GM23248 (cell line): ENCODE measurements at regions not wholly inside any gene's neighbourhood (a gene's known extent, or its start where the extent isn't known, plus 50 kb on each side); places are given as distances from the start of the nearest gene placed in this dataset.

Source experiments
- EZH2 ChIP-seq: fragments of 200-600 bp; sonication (generic); IDR thresholded peaks from 2 replicates; pipeline ENCODE4 v1.6.1; 2018; ENCODE audit warnings: antibody characterized with exemption, mild to moderate bottlenecking; ENCODE audit not compliant: insufficient read depth, poor library complexity, severe bottlenecking
- EZH2phosphoT487 ChIP-seq: fragments of 200-600 bp; sonication (generic); IDR thresholded peaks from 2 replicates; pipeline ENCODE4 v1.6.1; 2018; ENCODE audit warnings: antibody characterized with exemption, moderate library complexity, mild to moderate bottlenecking, low read depth; ENCODE audit not compliant: insufficient read depth

- no peak for TF ChIP-seq EZH2
- TF ChIP-seq EZH2phosphoT487: no peak
Measured at GRCh38 chr18:55893948-55894347, 306.0 kb upstream of the TCF4 start.
